ENCODE measurements at regions not wholly inside any gene's neighbourhood (a gene's known extent, or its start where the extent isn't known, plus 50 kb on each side); places are given as distances from the start of the nearest gene placed in this dataset.

DNA sequence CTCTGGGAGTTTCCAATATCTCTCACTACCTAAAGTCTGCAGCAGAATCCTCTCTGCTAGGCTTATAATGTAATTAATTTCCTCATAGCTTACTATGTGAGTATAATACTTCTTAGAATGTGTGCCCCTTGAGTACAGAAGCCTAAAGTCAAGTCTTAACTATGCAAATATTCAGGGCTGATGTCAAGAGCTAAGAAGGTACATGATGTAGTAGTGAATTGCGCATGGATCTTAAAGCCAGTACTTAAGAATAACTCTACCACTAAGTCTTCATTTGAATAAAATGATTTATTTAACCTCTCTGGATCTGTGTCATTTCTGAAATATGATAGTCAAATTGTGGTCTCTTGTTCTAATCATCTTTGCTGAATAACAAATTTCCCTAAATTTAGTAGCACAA lies 442.9 kb downstream of the DTWD2 start:
- H3K4me1 Mint-ChIP-seq (ENCODE audit: low read depth), result peaks cover 7% of the 10 kb centered on the region; the same call in 1 of the 2 replicates

DNA sequence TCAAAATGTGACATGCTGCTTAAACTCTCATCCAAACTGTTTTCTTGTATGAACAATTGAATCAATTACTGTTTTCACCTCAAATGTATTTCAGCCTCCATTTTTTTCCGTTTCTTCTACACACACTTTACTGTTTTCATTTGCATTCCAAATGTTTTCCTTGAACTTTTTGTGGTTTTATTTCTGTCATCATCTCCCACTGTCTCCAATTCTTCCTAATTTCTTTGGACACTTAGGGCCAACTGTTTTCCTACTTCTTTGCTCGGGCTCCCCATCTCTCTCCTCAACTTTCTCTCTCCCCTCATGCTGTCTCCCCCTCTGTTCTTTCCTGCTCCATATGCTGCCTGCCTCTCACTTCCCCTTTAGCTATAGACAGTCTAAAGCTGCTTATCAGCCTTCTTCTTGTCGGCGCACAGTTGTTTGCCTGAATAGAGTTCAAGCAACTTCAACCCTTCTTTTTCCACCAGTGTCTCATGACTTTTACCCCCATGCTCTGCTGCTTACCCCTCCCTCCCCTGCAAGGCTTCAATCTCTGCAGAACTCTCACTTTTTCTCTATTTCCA lies 443.4 kb downstream of the DTWD2 start:
- H3K4me3 Mint-ChIP-seq, result no peak overlapping the region
- no peaks in the 10 kb centered on the region for H3K27me3 Mint-ChIP-seq (ENCODE audit: insufficient read depth)
- H3K9me3 Mint-ChIP-seq, result peaks cover 5% of the 10 kb centered on the region; the same call in 1 of the 2 replicates
- no peak for DNase-seq
- H3K4me1 Mint-ChIP-seq (ENCODE audit: low read depth), result peaks cover 7% of the 10 kb centered on the region; the same call in 1 of the 2 replicates
- TF ChIP-seq, protein P1, sequence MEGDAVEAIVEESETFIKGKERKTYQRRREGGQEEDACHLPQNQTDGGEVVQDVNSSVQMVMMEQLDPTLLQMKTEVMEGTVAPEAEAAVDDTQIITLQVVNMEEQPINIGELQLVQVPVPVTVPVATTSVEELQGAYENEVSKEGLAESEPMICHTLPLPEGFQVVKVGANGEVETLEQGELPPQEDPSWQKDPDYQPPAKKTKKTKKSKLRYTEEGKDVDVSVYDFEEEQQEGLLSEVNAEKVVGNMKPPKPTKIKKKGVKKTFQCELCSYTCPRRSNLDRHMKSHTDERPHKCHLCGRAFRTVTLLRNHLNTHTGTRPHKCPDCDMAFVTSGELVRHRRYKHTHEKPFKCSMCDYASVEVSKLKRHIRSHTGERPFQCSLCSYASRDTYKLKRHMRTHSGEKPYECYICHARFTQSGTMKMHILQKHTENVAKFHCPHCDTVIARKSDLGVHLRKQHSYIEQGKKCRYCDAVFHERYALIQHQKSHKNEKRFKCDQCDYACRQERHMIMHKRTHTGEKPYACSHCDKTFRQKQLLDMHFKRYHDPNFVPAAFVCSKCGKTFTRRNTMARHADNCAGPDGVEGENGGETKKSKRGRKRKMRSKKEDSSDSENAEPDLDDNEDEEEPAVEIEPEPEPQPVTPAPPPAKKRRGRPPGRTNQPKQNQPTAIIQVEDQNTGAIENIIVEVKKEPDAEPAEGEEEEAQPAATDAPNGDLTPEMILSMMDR (IDR thresholded peaks at IDR 0.05), result no peak
- H3K27ac Mint-ChIP-seq, result no peak overlapping the region
- no peaks in the 10 kb centered on the region for H3K36me3 Mint-ChIP-seq (ENCODE audit: low read depth)

More for the DNA sequence above, 442.9 kb downstream of the DTWD2 start:
- Mint-ChIP-seq H3K27ac (no peak overlapping the region), H3K27me3 (ENCODE audit: insufficient read depth) (no peaks in the 10 kb centered on the region), H3K36me3 (ENCODE audit: low read depth) (no peaks in the 10 kb centered on the region), H3K4me3 (no peak overlapping the region), H3K9me3 (peaks cover 5% of the 10 kb centered on the region; the same call in 1 of the 2 replicates)
- no peak for DNase-seq
- TF ChIP-seq, protein P1 (IDR thresholded peaks at IDR 0.05), result no peak

DNA sequence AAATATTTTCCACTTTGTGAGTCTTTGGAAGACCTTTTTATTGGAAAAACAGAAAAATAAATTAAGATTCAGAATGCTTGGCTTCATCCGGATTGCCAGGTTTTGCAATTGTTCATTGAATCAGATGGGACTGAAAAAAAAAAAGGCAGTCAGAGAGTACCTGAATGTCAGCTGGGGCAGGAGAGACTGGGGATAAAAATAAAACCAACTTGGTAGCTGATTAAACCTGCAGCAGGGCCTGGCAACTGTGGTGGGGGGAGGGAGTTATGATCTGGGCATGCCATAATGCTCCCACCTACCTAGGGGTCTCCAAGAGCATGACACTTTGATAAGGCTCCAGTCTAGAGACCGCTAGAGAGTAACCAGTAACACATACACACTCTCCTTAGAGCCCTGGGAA lies 454.4 kb downstream of the DTWD2 start:
- Mint-ChIP-seq H3K36me3 (ENCODE audit: low read depth) (no peaks in the 10 kb centered on the region), H3K27ac (no peak overlapping the region), H3K4me1 (ENCODE audit: low read depth) (no peaks in the 10 kb centered on the region), H3K4me3 (no peak overlapping the region), H3K9me3 (peaks cover 5% of the 10 kb centered on the region), H3K27me3 (ENCODE audit: insufficient read depth) (no peaks in the 10 kb centered on the region)
- no peak for DNase-seq
- TF ChIP-seq, protein P1 (IDR thresholded peaks at IDR 0.05), result no peak

DNA sequence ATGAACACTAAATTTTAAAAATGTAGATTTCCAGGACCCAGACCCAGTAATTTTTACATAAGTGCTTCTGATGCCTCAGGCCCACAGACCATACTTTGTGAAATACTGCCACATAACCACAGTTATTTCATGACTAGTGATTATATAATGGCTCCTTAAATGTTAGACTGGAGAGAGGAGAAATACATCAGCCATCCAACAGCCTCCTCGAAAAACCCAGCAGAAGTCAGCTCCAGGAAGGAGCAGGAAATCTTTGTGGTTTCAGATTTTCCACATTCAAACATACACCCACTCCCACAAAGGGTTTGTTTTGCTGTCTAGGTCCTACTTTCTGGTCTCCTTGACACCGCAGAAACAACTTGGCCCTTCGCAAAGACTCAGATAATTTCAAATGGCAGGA lies 455.2 kb downstream of the DTWD2 start:
- DNase-seq, result no peak
- no peaks in the 10 kb centered on the region for H3K36me3 Mint-ChIP-seq (ENCODE audit: low read depth)
- TF ChIP-seq, protein P1 (IDR thresholded peaks at IDR 0.05), result no peak
- H3K9me3 Mint-ChIP-seq, result peaks cover 9% of the 10 kb centered on the region
- no peak overlapping the region for H3K4me3 Mint-ChIP-seq
- no peak overlapping the region for H3K27ac Mint-ChIP-seq
- no peaks in the 10 kb centered on the region for H3K27me3 Mint-ChIP-seq (ENCODE audit: insufficient read depth)
- no peaks in the 10 kb centered on the region for H3K4me1 Mint-ChIP-seq (ENCODE audit: low read depth)

DNA sequence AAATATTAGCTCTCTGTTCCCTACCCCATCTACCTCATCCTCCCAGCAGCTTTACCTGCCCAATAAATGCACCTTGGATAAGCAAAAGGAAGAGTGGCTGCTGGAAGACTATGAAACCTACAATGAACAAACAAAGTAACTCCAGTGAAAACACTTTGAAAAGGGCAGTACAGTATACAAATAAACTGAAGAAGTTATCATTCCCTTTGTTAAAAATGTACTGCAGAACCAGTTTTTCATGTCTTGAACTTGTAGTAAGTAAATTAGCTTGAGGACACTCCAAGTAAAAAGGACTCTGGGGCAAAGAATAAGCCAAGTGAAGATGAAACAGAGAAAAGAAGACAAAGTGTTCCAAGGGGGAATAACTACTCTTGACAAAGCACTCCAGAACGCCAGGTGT lies 457.1 kb downstream of the DTWD2 start:
- TF ChIP-seq, protein P1 (IDR thresholded peaks at IDR 0.05), result no peak
- Mint-ChIP-seq H3K4me3 (no peak overlapping the region), H3K27me3 (ENCODE audit: insufficient read depth) (no peaks in the 10 kb centered on the region; the same call in 1 of the 2 replicates), H3K4me1 (ENCODE audit: low read depth) (no peaks in the 10 kb centered on the region), H3K9me3 (peaks cover 13% of the 10 kb centered on the region), H3K36me3 (ENCODE audit: low read depth) (no peaks in the 10 kb centered on the region), H3K27ac (no peak overlapping the region)
- DNase-seq, result no peak

Data from HFFc6 (cell line).